GM19239 (cell line): ENCODE measurements at regions not wholly inside any gene's neighbourhood (a gene's known extent, or its start where the extent isn't known, plus 50 kb on each side); places are given as distances from the start of the nearest gene placed in this dataset.

Experiments
- DNase-seq: peaks from one replicate; pipeline ENCODE4 v3.0.0; 2011; ENCODE audit warnings: low spot score; ENCODE audit not compliant: insufficient read length
- FAIRE-seq: peaks from 2 replicates; lab custom pipeline; 2011; peaks lifted over from hg19 to GRCh38; lab: Jason Lieb, UNC

- FAIRE-seq (no peak), DNase-seq (no peak)
These were observed 84.5 kb upstream of the GPR26 start for GRCh38 chr10:123581656-123582055.

DNA sequence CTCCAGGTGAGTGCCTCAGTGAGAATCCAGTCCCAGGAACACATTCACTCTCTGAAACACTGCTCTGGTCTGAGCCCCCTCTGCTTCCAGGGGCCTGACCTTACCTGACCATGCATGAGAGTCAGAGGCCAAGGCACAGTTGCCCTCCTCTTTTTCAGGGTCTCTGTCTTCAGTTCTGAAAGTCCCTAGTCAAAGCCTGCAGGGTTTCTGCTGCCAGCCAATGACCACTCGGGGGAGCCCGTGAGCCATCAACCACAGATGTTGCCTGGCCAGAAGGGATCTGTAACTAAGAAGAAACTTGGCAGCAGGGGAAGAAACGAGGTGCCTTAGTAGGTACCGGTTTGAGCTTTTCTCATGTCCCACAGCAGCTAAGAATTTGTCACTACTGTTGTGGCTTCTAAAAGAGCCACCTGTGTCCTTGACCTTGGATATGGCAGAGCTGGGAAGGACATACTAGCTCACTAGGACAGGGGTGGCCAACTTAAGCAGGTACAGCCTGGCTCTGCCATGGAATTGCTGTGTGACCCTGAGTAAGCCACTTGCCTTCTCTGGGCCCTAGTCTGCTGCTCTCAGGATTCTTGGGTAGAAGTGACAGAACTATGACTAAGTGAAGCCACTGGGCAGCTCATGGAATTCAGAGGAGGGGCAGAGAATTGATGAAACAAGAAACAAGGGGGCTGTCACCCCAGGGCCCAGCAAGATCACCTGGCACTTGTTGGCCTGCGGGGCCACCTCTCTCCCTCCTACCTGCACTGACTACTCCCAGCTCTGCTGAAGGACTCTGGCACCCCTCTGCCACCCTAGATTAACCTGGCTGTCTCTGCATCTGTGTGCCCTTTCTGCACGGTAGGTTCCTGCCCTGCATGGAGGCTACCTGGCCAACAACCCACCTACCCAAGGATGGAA, 83.8 kb upstream of the GPR26 start:
- DNase-seq (peak; percentile 71), FAIRE-seq (peak; percentile 93)

DNA sequence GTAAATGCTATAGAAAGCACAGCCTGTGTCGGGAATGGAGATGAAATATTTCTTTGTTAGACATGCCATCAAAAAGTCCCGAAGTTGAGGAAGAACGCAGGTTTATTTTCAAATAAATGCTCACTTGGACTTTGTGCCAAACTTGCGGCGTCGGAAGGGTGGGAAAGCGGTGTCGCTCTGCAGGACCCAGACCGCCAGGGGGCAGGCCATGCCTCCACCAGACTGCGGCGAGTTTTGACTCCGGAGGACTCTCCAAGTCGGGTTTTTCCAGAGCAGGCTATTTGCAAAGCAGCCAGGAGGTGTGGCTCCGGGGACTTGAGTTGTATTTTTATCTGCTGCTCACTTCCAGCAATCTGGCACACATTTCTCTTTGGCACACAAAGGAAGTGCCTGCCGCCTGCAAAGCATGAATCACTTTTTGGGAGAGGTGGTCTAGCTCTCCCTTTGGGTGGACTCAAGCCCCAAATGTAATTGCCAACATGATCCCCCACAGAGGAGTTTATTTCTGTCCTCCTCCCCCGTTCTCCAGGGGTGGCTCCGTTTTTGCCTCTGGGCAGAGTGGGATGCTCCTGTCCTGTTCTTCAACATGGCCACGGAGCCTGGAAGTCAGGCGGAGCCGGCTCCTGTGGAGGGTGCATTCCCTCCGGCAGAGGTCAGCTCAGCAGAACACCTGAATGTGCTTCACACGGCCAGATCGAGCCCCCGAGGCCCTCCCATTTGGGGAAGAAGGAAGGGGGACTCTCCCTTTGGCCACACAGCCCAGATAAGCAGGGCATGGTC, 82.3 kb upstream of the GPR26 start:
- DNase-seq (no peak), FAIRE-seq (no peak)

DNA sequence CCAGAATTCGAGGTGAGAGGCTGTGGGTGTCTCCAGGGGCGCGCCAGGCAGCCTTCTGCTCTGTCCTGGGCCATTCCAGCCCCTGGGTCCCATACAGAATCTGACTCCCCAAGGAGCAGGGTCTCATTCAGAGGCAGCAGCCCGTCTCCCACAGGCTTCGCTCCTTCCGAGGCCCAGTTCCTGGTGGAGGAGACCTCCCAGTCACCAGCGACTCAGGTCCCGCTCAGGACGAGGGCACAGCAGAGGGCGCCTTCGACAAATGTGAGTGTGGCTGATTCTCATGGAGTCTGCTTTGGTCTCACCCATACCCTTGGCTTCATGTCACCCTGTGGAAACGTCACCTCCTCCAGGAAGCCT, 81.8 kb upstream of the GPR26 start:
- no peak for FAIRE-seq
- no peak for DNase-seq

GRCh38 chr10:123585477-123586445, 80.4 kb upstream of the GPR26 start:
- FAIRE-seq (no peak), DNase-seq (no peak)

- FAIRE-seq (no peak), DNase-seq (no peak)
These were observed 79.0 kb upstream of the GPR26 start for GRCh38 chr10:123587110-123587509.

DNA sequence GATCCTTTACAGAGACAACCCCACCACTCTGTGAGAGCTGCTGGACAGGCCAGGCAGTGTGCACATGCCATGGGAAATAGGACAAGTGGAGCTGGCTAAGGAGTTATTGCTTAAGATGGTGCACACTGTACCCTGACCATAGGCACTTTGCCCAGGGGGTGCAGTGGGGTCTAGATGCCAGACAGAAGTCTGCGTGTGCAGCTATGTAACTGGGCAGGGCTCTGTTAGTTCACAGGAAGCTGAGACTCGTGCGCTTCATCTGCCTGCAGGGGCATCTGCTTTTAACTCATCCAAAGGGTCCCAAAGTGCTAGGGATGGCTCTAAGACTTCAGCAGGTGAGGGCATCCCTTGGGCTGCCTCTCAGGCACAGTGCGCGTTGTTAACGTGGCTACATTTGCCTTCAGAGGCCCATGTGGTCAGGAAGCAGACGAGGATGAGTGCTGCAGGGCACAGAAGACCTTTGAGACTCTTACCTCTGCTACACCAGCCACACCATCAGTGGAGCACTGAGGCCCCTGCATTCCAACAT, 77.7 kb upstream of the GPR26 start:
- DNase-seq (no peak), FAIRE-seq (no peak)

DNA sequence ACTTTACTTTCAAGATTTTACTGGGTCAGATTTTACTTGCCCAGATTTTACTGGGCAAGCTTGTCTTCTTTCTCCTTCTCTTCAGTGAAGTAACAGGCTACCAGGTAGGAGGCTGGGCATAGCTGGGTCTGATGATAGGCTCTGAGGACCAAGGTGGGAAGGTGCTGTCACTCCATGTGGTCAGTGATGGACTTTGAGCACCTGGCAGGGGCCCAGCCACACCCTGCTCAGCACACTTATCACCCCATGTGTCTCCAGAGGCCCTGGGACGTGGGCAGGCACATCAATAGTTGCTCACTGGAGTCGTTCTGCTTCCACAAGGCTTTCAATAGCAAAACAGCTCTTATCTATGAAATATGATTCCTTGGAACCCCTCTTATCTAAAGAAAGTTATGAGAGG, 70.5 kb upstream of the GPR26 start:
- FAIRE-seq (no peak), DNase-seq (no peak)

- FAIRE-seq (no peak), DNase-seq (no peak)
These were observed 68.5 kb upstream of the GPR26 start for GRCh38 chr10:123597676-123598075.

- FAIRE-seq (no peak), DNase-seq (no peak)
These were observed 66.7 kb upstream of the GPR26 start for GRCh38 chr10:123599366-123599849.

DNA sequence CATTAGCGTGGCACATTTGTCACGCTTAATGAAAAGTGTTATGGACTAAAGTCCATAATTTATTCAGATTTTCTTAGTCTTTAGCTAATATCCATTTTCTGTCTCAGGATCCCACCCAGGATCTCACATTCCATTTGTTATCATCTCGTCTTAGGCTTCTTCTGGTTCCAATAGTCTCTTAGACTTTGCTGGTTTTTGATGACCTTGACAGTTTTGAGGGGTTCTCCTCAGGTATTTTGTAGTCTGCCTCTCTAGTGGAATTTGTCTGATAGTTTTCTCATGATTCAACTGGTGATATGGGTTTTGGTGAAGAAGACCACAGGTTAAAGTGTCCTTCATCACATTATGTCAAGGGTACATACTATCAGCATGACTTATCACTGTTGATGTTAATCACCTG, 66.0 kb upstream of the GPR26 start:
- DNase-seq: no peak
- FAIRE-seq: no peak

DNA sequence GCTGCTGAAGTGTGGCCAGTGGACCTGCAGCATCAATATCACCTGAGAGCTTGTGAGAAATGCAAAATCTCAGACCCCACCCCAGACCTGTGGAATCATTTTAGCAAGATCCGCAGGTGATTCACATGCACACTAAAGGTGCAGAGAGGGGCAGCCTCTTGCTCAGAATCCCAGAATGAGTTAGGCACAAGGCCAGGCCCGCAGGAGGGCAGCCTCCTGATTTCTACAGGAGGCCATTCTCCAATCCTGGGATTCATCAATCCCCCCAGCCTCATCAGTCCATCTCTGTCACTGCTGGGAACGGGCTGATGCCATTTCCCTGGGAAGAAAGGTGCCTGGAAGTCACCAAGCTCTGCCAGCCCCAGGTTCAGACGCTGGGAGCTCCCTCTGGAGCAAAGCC, 63.0 kb upstream of the GPR26 start:
- DNase-seq (no peak), FAIRE-seq (no peak)

DNA sequence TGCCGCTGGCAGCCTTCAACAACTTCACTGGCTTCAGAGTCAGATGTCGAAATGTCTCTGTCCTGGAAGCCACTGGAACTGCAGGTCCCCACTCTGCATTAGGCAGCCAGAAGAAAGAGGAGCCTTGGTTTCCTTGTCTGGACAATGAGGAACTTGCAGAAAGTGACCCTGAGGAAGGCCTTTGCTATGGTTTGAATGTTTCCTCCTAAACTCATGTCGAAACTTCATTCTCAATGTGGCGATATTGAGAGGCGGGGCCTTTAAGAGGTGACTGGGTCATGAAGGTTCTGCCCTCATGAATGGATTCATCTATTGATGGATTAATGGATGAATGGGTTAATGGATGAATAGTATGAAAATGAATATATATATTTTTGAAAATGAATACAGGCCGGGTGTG, 61.6 kb upstream of the GPR26 start:
- FAIRE-seq (no peak), DNase-seq (no peak)

GRCh38 chr10:123606006-123606405, 60.1 kb upstream of the GPR26 start:
- DNase-seq (no peak), FAIRE-seq (no peak)

- FAIRE-seq (no peak), DNase-seq (no peak)
These were observed 59.2 kb upstream of the GPR26 start for GRCh38 chr10:123606955-123607354.

- no peak for FAIRE-seq
- no peak for DNase-seq
These were observed 58.8 kb upstream of the GPR26 start for GRCh38 chr10:123607386-123607785.

DNA sequence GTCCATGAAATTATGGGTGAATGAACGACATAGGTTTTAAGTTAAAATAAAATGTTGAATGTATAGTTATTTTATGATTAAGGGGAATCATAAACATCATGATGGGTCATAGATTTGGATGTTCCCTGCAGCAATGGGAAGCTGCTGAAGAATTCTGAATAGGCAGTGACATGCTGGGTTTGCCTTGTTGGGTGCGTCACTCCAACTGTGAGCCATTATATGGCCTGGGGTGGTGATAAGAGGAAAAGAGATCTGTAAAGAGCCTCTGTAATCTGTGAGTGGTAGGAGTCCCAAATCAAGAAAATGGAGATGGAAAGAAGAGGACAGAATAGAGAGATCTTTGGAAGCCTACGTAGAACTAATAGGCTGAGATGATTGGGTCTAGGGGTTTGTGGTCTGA, 58.1 kb upstream of the GPR26 start:
- DNase-seq: no peak
- FAIRE-seq: no peak

DNA sequence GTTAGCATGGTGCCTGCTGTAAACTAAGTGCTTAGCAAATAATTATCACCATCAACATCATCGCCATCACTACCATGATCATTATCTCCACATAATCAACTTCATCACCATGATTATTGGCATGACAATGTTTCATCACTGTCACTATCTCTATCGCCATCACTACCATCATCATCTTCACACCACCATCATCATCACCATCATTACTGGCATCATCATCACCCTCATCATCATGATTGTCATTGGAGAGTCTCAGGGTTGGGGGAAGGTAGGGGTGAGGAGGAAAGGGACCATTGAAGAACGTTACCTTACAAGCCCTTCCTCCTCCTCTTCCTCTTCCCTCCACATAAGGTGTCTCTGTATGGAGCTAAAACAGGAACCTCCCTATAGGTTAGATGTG, 54.9 kb upstream of the GPR26 start:
- DNase-seq: no peak
- no peak for FAIRE-seq

- DNase-seq (no peak), FAIRE-seq (no peak)
These were observed 54.3 kb upstream of the GPR26 start for GRCh38 chr10:123611876-123612275.

- FAIRE-seq (no peak), DNase-seq (no peak)
These were observed 52.8 kb upstream of the GPR26 start for GRCh38 chr10:123613346-123613850.
